Choroid plexus epithelial cell (primary cell): ENCODE measurements at regions not wholly inside any gene's neighbourhood (a gene's known extent, or its start where the extent isn't known, plus 50 kb on each side); places are given as distances from the start of the nearest gene placed in this dataset.

Source experiments
- DNase-seq: peaks from one replicate; pipeline ENCODE4 v3.0.0-alpha.2; 2010; ENCODE audit warnings: low read depth
- H3K4me3 ChIP-seq: 2 replicates; pipeline ENCODE4 v1.5.1; 2011; ENCODE audit warnings: low read depth, mild to moderate bottlenecking, control low read depth, low read length, moderate library complexity
- TF ChIP-seq, protein P1 (sequence below): conservative IDR thresholded peaks from 2 replicates; pipeline ENCODE4 v1.5.1; 2011; ENCODE audit warnings: low read depth, mild to moderate bottlenecking, control low read depth, inconsistent platforms, low read length, moderate library complexity

GRCh38 chr9:86721843-86722705, 225.2 kb downstream of the GAS1 start:
- DNase-seq = peak; percentile 80
- TF ChIP-seq, protein P1, sequence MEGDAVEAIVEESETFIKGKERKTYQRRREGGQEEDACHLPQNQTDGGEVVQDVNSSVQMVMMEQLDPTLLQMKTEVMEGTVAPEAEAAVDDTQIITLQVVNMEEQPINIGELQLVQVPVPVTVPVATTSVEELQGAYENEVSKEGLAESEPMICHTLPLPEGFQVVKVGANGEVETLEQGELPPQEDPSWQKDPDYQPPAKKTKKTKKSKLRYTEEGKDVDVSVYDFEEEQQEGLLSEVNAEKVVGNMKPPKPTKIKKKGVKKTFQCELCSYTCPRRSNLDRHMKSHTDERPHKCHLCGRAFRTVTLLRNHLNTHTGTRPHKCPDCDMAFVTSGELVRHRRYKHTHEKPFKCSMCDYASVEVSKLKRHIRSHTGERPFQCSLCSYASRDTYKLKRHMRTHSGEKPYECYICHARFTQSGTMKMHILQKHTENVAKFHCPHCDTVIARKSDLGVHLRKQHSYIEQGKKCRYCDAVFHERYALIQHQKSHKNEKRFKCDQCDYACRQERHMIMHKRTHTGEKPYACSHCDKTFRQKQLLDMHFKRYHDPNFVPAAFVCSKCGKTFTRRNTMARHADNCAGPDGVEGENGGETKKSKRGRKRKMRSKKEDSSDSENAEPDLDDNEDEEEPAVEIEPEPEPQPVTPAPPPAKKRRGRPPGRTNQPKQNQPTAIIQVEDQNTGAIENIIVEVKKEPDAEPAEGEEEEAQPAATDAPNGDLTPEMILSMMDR = no peak
- no peak overlapping the region for H3K4me3 ChIP-seq

GRCh38 chr9:86721226-86721781, 226.0 kb downstream of the GAS1 start:
- no peak overlapping the region for H3K4me3 ChIP-seq
- TF ChIP-seq, protein P1 = no peak
- DNase-seq = no peak

DNA sequence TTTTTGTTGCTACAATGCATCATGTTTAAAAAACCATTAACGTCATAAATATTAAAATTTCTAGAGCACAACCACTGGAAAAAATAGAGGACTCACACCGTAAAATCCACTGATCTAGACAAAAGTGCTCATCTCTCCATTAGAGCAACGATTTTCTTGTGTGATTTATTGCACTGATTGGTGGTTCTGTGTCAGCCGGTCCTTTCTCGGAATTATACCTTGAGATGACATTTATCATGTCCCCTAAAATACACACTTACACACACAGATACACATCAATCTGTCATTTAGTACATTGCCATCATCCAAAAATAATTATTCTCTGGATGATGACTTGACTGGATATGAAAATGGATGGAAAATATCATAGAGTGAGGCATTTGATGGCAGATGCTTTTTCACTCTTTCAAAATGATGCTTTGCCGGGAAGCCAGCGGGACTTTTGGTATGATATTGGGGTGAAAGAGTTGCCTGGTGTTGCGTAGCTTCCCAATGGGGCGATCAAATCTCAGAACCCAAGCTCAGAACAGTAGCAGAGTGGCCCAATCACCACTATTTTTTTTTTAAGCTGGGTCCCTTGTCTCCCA, 226.6 kb downstream of the GAS1 start:
- no peak for DNase-seq
- TF ChIP-seq, protein P1 = no peak
- H3K4me3 ChIP-seq = no peak overlapping the region

- H3K4me3 ChIP-seq = no peak overlapping the region
- DNase-seq = no peak
- TF ChIP-seq, protein P1 = no peak
Observed at GRCh38 chr9:86718388-86719049, 228.8 kb downstream of the GAS1 start.

- TF ChIP-seq, protein P1 = no peak
- DNase-seq = no peak
- H3K4me3 ChIP-seq = no peak overlapping the region
Observed at GRCh38 chr9:86716326-86716922, 230.9 kb downstream of the GAS1 start.

DNA sequence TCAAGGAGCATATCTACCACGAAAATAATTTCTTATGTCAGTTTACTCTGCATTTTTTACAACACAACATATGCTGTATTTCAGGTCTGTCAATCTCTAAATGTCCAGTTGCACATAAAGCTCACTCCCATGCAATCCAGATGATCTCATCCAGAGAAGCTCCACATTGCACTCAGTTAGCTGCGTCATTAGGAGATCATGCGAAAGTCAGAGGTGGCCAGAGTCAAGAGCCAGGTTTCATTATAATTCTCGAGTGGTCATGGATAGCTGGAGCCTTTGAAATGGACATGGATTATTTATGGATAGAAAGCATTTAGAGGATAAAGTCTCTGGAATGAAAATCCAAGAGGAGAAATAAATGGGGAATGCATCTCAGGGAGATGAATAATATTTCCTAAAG, 232.3 kb downstream of the GAS1 start:
- TF ChIP-seq, protein P1 = no peak
- DNase-seq = no peak

More for the DNA sequence above, 232.3 kb downstream of the GAS1 start:
- H3K4me3 ChIP-seq = no peak overlapping the region
